ENCODE measurements at regions not wholly inside any gene's neighbourhood (a gene's known extent, or its start where the extent isn't known, plus 50 kb on each side); places are given as distances from the start of the nearest gene placed in this dataset.

DNA sequence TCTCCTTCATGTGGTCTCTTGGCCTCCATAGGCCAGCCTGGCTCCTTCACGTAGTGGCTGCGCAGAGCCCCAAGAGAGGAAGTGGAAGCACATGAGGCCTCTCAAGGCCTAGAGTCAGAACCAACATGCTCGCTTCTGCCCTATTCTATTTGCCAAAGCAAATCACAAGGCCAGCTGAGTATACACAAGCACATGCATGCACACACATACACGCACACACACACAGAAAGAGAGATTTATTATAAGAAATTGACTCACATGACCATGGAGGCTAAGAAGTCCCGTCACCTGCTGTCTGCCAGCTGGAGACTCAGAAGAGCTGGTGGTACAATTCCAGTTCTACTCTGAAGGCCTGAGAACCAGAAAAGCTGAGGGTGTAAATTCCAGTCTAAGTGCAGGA lies 64.3 kb upstream of the NRP1 start:
- no peak for TF ChIP-seq EP300 (IDR thresholded peaks at IDR 0.05; ENCODE audit: borderline replicate concordance)
- TF ChIP-seq TAF1 (IDR thresholded peaks at IDR 0.05; ENCODE audit: low read depth) = no peak
- TF ChIP-seq FOXM1 (IDR thresholded peaks at IDR 0.05; ENCODE audit: borderline replicate concordance, low read depth) = no peak
- TF ChIP-seq CEBPB (IDR thresholded peaks at IDR 0.05) = no peak

DNA sequence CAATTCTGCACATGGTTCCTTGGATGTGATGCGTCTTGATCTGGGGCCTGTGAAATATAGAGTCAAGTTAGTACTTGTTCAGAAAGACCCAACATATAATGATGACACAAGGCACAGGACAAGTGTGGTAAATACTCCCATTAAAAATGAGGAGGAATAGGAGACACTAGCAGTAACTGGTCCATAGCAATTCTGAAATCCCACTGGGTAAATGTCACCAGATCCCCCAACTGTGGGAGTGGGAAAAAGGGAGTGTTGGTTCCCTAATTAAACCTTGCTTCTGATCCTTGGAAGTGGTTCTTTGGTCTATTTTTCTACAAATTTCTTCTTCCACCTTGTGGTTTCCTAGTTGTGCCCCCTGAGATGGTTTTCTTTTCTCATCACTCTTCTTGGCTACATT lies 62.5 kb upstream of the NRP1 start:
- no peak for TF ChIP-seq TCF12 (IDR thresholded peaks at IDR 0.05; ENCODE audit: low read depth)
- no peak for TF ChIP-seq TEAD4 (IDR thresholded peaks at IDR 0.05)
- TF ChIP-seq, protein P1, sequence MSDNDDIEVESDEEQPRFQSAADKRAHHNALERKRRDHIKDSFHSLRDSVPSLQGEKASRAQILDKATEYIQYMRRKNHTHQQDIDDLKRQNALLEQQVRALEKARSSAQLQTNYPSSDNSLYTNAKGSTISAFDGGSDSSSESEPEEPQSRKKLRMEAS (IDR thresholded peaks at IDR 0.05) = no peak
- no peak for TF ChIP-seq YY1 (IDR thresholded peaks at IDR 0.05; ENCODE audit: low read depth)
- TF ChIP-seq CEBPB (IDR thresholded peaks at IDR 0.05) = no peak
- no peak for TF ChIP-seq FOXM1 (IDR thresholded peaks at IDR 0.05; ENCODE audit: borderline replicate concordance, low read depth)
- TF ChIP-seq EGR1 (IDR thresholded peaks at IDR 0.05) = no peak
- no peak for TF ChIP-seq NFIC (IDR thresholded peaks at IDR 0.05)

DNA sequence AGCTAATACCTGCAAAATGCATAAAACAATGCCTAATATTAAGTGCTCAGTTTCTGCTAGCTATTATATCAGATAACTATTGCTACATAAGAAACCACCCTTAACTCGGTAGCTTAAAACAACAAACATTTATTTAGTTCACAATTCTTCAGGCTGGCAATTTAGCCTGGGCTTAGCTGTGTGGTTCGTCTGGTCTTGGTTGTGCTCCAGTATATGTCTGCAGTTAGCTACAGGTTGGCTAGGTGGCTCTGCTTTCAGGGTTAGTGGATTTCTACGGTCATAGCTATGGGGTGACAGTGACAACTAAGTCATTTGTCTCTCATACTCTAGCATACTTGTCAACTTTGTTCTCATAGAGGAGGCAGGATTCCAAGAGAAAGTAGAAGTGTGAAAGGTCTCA lies 61.8 kb upstream of the NRP1 start:
- TF ChIP-seq CEBPB (IDR thresholded peaks at IDR 0.05) (no peak), EP300 (IDR thresholded peaks at IDR 0.05; ENCODE audit: borderline replicate concordance) (no peak), CREB1 (IDR thresholded peaks at IDR 0.05; ENCODE audit: low read depth) (no peak), EGR1 (IDR thresholded peaks at IDR 0.05) (no peak), TAF1 (IDR thresholded peaks at IDR 0.05; ENCODE audit: low read depth) (no peak), RAD21 (IDR thresholded peaks at IDR 0.05; ENCODE audit: low read depth) (no peak), FOXM1 (IDR thresholded peaks at IDR 0.05; ENCODE audit: borderline replicate concordance, low read depth) (no peak)
- TF ChIP-seq, protein P1 (IDR thresholded peaks at IDR 0.05) = no peak
- TF ChIP-seq, protein P2, sequence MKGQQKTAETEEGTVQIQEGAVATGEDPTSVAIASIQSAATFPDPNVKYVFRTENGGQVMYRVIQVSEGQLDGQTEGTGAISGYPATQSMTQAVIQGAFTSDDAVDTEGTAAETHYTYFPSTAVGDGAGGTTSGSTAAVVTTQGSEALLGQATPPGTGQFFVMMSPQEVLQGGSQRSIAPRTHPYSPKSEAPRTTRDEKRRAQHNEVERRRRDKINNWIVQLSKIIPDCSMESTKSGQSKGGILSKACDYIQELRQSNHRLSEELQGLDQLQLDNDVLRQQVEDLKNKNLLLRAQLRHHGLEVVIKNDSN (IDR thresholded peaks at IDR 0.05) = no peak
- TF ChIP-seq, protein P3, sequence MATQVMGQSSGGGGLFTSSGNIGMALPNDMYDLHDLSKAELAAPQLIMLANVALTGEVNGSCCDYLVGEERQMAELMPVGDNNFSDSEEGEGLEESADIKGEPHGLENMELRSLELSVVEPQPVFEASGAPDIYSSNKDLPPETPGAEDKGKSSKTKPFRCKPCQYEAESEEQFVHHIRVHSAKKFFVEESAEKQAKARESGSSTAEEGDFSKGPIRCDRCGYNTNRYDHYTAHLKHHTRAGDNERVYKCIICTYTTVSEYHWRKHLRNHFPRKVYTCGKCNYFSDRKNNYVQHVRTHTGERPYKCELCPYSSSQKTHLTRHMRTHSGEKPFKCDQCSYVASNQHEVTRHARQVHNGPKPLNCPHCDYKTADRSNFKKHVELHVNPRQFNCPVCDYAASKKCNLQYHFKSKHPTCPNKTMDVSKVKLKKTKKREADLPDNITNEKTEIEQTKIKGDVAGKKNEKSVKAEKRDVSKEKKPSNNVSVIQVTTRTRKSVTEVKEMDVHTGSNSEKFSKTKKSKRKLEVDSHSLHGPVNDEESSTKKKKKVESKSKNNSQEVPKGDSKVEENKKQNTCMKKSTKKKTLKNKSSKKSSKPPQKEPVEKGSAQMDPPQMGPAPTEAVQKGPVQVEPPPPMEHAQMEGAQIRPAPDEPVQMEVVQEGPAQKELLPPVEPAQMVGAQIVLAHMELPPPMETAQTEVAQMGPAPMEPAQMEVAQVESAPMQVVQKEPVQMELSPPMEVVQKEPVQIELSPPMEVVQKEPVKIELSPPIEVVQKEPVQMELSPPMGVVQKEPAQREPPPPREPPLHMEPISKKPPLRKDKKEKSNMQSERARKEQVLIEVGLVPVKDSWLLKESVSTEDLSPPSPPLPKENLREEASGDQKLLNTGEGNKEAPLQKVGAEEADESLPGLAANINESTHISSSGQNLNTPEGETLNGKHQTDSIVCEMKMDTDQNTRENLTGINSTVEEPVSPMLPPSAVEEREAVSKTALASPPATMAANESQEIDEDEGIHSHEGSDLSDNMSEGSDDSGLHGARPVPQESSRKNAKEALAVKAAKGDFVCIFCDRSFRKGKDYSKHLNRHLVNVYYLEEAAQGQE (IDR thresholded peaks at IDR 0.05; ENCODE audit: low read depth) = no peak

DNA sequence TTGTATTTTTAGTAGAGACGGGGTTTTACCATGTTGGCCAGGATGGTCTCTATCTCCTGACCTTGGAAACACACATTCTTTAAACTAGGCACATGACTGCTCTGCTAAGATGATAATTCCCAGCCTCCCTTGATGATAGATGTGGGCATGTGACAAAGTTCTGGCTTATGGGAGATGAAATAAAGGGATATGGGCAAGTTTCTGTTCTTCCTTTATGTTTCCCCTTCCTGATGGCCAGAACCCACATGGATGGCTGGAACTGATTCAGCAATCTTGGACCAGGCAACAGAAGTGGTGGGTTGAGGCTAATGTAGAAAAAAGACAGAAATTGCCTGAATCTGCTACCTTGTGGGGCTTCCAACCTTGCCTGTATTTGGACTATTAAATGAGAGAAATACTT lies 60.7 kb upstream of the NRP1 start:
- TF ChIP-seq CEBPB (IDR thresholded peaks at IDR 0.05) (no peak), FOXM1 (IDR thresholded peaks at IDR 0.05; ENCODE audit: borderline replicate concordance, low read depth) (no peak), YY1 (IDR thresholded peaks at IDR 0.05; ENCODE audit: low read depth) (no peak)
- TF ChIP-seq, protein P1 (IDR thresholded peaks at IDR 0.05) = no peak

DNA sequence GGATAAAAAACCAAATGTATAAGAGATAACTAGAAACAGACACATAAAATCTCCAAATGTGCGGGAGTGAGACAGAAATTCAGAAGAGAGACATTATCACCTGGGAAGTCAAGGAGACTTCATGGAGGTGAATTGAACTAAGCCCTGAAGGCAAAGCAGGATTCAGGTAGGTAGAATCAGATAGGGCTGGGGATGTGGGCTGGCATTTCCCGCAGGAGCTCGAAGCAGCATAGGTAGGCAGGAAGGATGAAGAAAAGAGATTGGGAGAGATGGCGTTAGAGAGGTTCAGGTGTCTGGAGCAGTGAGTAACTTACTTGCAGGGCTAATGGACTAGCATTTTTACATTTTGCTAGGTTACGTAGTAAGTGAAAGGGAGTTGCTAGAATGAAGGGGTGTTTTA lies 58.2 kb upstream of the NRP1 start:
- TF ChIP-seq, protein P1 (IDR thresholded peaks at IDR 0.05) = no peak
- no peak for TF ChIP-seq ZBTB7A (IDR thresholded peaks at IDR 0.05; ENCODE audit: low read depth)
- TF ChIP-seq RAD21 (IDR thresholded peaks at IDR 0.05; ENCODE audit: low read depth) = no peak
- TF ChIP-seq EGR1 (IDR thresholded peaks at IDR 0.05) = no peak
- TF ChIP-seq, protein P3 (IDR thresholded peaks at IDR 0.05; ENCODE audit: low read depth) = no peak
- TF ChIP-seq, protein P2 (IDR thresholded peaks at IDR 0.05) = no peak
- TF ChIP-seq EP300 (IDR thresholded peaks at IDR 0.05; ENCODE audit: borderline replicate concordance) = no peak
- TF ChIP-seq FOXM1 (IDR thresholded peaks at IDR 0.05; ENCODE audit: borderline replicate concordance, low read depth) = no peak
- TF ChIP-seq TEAD4 (IDR thresholded peaks at IDR 0.05) = no peak
- no peak for TF ChIP-seq YY1 (IDR thresholded peaks at IDR 0.05; ENCODE audit: low read depth)
- no peak for TF ChIP-seq CREB1 (IDR thresholded peaks at IDR 0.05; ENCODE audit: low read depth)
- TF ChIP-seq TAF1 (IDR thresholded peaks at IDR 0.05; ENCODE audit: low read depth) = no peak
- TF ChIP-seq CEBPB (IDR thresholded peaks at IDR 0.05) = no peak
- no peak for TF ChIP-seq TCF12 (IDR thresholded peaks at IDR 0.05; ENCODE audit: low read depth)
- TF ChIP-seq NFIC (IDR thresholded peaks at IDR 0.05) = no peak
